GM12891 (cell line): ENCODE measurements at regions not wholly inside any gene's neighbourhood (a gene's known extent, or its start where the extent isn't known, plus 50 kb on each side); places are given as distances from the start of the nearest gene placed in this dataset.

ENCODE experiments used
- POLR2A ChIP-seq: IDR thresholded peaks from 2 replicates; pipeline ENCODE4 v1.6.1; 2011; ENCODE audit warnings: low read depth, low read length, control low read depth
- POLR2AphosphoS5 ChIP-seq: IDR thresholded peaks from 2 replicates; pipeline ENCODE4 v1.6.1; 2011; ENCODE audit warnings: low read depth, low read length, control low read depth
- POU2F2 ChIP-seq: IDR thresholded peaks from 2 replicates; pipeline ENCODE4 v1.6.1; 2011; ENCODE audit warnings: low read depth, mild to moderate bottlenecking, control low read depth, low read length, moderate library complexity
- SPI1 ChIP-seq: IDR thresholded peaks from 2 replicates; pipeline ENCODE4 v1.6.1; 2011; ENCODE audit warnings: low read depth, low read length, control low read depth
- TAF1 ChIP-seq: IDR thresholded peaks from 2 replicates; pipeline ENCODE4 v1.6.1; 2011; ENCODE audit warnings: low read depth, low read length, control low read depth

DNA sequence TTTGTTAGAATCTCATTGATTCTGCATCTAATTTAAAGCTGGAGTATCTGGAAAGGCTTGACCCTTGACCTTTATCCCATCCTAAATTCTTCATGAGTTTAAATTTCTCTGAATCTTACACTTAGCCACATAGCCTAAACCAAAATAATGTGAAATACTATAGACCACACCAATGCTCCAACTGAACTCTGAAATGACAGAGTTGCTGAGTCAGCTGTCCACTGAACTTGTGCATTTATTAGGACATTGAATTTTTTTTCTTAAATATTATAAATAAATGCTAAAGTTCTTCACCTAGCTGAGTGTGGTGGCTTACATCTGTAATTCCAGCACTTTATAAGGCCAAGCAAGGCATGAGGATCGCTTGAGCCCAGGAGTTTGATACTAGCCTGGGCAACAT lies 390.9 kb upstream of the PFKP start:
- TF ChIP-seq POLR2AphosphoS5 (no peak), POLR2A (no peak), TAF1 (no peak), SPI1 (no peak), POU2F2 (no peak)
